CD4-positive, CD25-positive, alpha-beta regulatory T cell (primary cell): ENCODE measurements at regions not wholly inside any gene's neighbourhood (a gene's known extent, or its start where the extent isn't known, plus 50 kb on each side); places are given as distances from the start of the nearest gene placed in this dataset.

Experiments used
- ATAC-seq, 2 donors: fragments of 150-1000 bp; cut with Tn5 transposase; one replicate each; pipeline ENCODE4 v1.10.0; 2021; ENCODE audit warnings: low read depth in 2 of 2, moderate number of reproducible peaks in 2 of 2, moderate library complexity in 1 of 2
- DNase-seq, 3 donors: peaks; one replicate each; pipeline versions ENCODE4 v3.0.0 to v3.0.0-alpha.2; 2012 to 2022; ENCODE audit warnings: mixed read lengths in 1 of 3
- H3K27ac ChIP-seq: one replicate; pipeline ENCODE4 v1.7.0; 2013; ENCODE audit warnings: mild to moderate bottlenecking, low read length; ENCODE audit not compliant: insufficient read depth, poor library complexity, severe bottlenecking
- H3K27me3 ChIP-seq: one replicate; pipeline ENCODE4 v1.7.0; 2013; ENCODE audit warnings: low read length; ENCODE audit not compliant: control insufficient read depth, insufficient read depth
- H3K36me3 ChIP-seq: one replicate; pipeline ENCODE4 v1.7.0; 2013; ENCODE audit warnings: mild to moderate bottlenecking, low read length, moderate library complexity; ENCODE audit not compliant: control insufficient read depth, insufficient read depth
- H3K4me1 ChIP-seq: 2 replicates; pipeline ENCODE4 v1.7.0; 2013; ENCODE audit warnings: mild to moderate bottlenecking, low read length; ENCODE audit not compliant: insufficient read depth, control insufficient read depth, poor library complexity, severe bottlenecking
- H3K4me3 ChIP-seq: one replicate; pipeline ENCODE4 v1.7.0; 2013; ENCODE audit warnings: low read depth, mild to moderate bottlenecking, low read length, moderate library complexity
- H3K9me3 ChIP-seq, 2 experiments: 1 replicate in 1 of 2; 2 replicates in 1 of 2; pipeline ENCODE4 v1.7.0; 2013; ENCODE audit warnings: low read length in 2 of 2, mild to moderate bottlenecking in 1 of 2, moderate library complexity in 1 of 2; ENCODE audit not compliant: control insufficient read depth in 2 of 2
- H3K27ac Mint-ChIP-seq, 3 donors: one replicate each; pipeline ENCODE4 v1.8.0; 2020 to 2022; ENCODE audit warnings: mild to moderate bottlenecking in 3 of 3, mixed read lengths in 3 of 3, moderate library complexity in 2 of 3
- H3K27me3 Mint-ChIP-seq: one replicate; pipeline ENCODE4 v1.8.0; 2022; ENCODE audit warnings: mild to moderate bottlenecking, mixed read lengths
- H3K36me3 Mint-ChIP-seq: one replicate; pipeline ENCODE4 v1.8.0; 2020; ENCODE audit warnings: mixed read lengths
- H3K4me1 Mint-ChIP-seq, 4 donors: one replicate each; pipeline ENCODE4 v1.8.0; 2020 to 2022; ENCODE audit warnings: mixed read lengths in 4 of 4, mild to moderate bottlenecking in 1 of 4
- H3K4me3 Mint-ChIP-seq, 4 donors: one replicate each; pipeline ENCODE4 v1.8.0; 2020 to 2022; ENCODE audit warnings: mild to moderate bottlenecking in 4 of 4, mixed read lengths in 4 of 4, moderate library complexity in 3 of 4
- H3K9me3 Mint-ChIP-seq, 7 donors: one replicate each; pipeline ENCODE4 v1.8.0; 2020 to 2022; ENCODE audit warnings: mixed read lengths in 7 of 7, mild to moderate bottlenecking in 3 of 7, moderate library complexity in 2 of 7

- Histone ChIP-seq H3K27ac (no peak overlapping the region), H3K36me3 (no peaks in the 10 kb centered on the region), H3K9me3 (no peaks in the 10 kb centered on the region), H3K4me3 (no peak overlapping the region), H3K4me1 (no peaks in the 10 kb centered on the region), H3K27me3 (no peaks in the 10 kb centered on the region)
- Mint-ChIP-seq H3K27me3 (no peaks in the 10 kb centered on the region), H3K4me1 (no peaks in the 10 kb centered on the region), H3K27ac (no peak overlapping the region), H3K36me3 (no peaks in the 10 kb centered on the region), H3K4me3 (no peak overlapping the region), H3K9me3 (peaks cover 0 to 2% (median 0%) of the 10 kb centered on the region in 7 donors)
- DNase-seq = no peak
- ATAC-seq = no peak
These were observed 276.2 kb upstream of the TNC start for GRCh38 chr9:115393976-115394775.

DNA sequence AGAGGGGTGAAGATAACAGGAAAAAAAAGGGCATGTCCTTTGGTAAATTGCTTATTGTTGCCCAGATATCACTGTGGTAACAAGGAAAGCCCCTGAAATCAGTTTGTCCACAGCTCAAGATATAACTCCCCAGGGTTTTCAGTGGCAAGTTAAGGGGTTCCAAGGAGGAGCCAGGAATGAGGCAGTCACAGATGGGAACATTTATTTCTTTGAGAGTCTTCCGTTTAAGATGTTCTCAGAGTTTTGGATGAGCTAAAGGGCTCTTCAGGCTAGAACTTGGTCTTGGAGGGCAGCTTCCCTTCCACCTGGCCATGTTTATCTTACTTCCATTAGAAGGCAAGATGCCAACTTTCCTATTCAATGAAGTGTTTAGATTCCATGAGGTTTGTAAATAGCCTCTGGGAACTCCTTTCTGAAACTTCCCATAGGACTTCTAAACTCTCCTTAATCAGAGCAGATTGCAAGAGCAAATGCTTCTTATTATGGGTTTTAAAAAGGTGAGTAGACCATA lies 277.6 kb upstream of the TNC start:
- ATAC-seq = no peak
- no peak overlapping the region for H3K4me3 Mint-ChIP-seq
- no peaks in the 10 kb centered on the region for H3K4me1 ChIP-seq
- H3K27me3 ChIP-seq = no peaks in the 10 kb centered on the region
- no peaks in the 10 kb centered on the region for H3K9me3 ChIP-seq
- H3K36me3 Mint-ChIP-seq = no peaks in the 10 kb centered on the region
- no peaks in the 10 kb centered on the region for H3K36me3 ChIP-seq
- no peak overlapping the region for H3K4me3 ChIP-seq
- DNase-seq = no peak
- peaks cover 0 to 2% (median 0%) of the 10 kb centered on the region in 7 donors for H3K9me3 Mint-ChIP-seq
- H3K27ac ChIP-seq = no peak overlapping the region
- no peaks in the 10 kb centered on the region for H3K27me3 Mint-ChIP-seq
- H3K4me1 Mint-ChIP-seq = no peaks in the 10 kb centered on the region
- no peak overlapping the region for H3K27ac Mint-ChIP-seq

DNA sequence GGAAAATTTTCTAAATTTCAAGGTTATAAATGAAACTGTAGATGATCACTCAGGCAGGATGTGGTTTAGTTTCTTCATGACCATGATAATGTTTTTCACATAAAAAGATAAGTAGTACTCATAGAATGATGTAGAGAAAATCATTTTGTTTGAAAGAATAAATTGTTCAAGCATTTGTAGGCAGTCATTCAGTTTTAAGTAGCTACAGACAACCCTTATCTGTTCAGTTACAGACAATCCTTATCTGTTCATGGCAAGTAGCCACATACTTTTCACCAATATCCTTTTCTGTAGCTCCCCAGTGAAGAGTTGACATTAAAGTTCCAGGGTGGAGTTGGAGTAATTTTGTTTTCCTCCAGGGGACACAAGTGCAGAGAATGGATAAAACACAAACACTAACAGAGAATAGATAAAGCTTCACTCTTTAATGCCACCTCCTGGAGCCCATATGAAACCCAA lies 278.1 kb upstream of the TNC start:
- Histone ChIP-seq H3K4me3 (no peak overlapping the region), H3K4me1 (no peaks in the 10 kb centered on the region), H3K27ac (no peak overlapping the region), H3K27me3 (no peaks in the 10 kb centered on the region), H3K36me3 (no peaks in the 10 kb centered on the region), H3K9me3 (no peaks in the 10 kb centered on the region)
- no peak for DNase-seq
- no peak overlapping the region for H3K4me3 Mint-ChIP-seq
- peaks cover 0 to 2% (median 0%) of the 10 kb centered on the region in 7 donors for H3K9me3 Mint-ChIP-seq
- ATAC-seq = no peak
- no peak overlapping the region for H3K27ac Mint-ChIP-seq
- no peaks in the 10 kb centered on the region for H3K4me1 Mint-ChIP-seq
- H3K27me3 Mint-ChIP-seq = no peaks in the 10 kb centered on the region
- no peaks in the 10 kb centered on the region for H3K36me3 Mint-ChIP-seq

DNA sequence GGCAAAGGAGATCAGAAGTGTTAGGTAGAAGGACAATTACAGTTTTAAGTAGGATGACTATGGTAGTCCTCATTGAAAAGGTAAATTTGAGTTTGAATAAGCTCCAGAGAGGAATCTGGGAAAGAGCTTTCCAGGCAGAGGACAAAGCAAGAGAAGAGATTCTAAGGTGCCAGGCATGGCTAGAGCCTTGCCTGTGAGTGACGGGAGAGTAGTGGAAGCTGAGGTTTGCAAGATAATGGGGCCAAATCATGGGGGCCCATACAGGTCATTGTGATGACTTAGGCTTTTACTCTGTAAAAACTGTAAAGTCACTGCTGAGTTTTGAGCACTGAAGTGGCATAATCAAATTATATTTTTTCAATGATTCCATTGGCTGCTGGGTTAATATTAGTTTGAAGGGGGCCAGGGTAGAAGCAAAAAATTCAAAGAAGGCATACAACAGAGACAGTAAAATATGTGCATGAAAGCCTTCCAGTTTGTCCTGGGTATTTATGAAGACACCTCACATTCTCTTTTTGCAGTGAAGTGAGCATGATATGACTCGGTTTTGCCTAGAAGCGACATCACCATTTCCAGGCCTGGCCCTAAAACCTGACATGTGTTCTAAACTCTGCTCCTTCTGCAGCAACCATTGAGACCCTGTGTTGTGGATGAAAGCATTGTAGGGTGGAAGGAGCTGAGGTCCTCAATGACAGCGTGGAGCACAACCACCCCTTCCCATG lies 279.8 kb upstream of the TNC start:
- Histone ChIP-seq H3K9me3 (no peaks in the 10 kb centered on the region), H3K4me1 (no peaks in the 10 kb centered on the region), H3K36me3 (no peaks in the 10 kb centered on the region), H3K27ac (no peak overlapping the region), H3K4me3 (no peak overlapping the region), H3K27me3 (no peaks in the 10 kb centered on the region)
- ATAC-seq (no peak), DNase-seq (no peak)
- no peaks in the 10 kb centered on the region for H3K4me1 Mint-ChIP-seq
- no peaks in the 10 kb centered on the region for H3K27me3 Mint-ChIP-seq
- H3K36me3 Mint-ChIP-seq = no peaks in the 10 kb centered on the region
- H3K9me3 Mint-ChIP-seq = peaks cover 0 to 1% (median 0%) of the 10 kb centered on the region in 7 donors
- H3K4me3 Mint-ChIP-seq = no peak overlapping the region
- H3K27ac Mint-ChIP-seq = no peak overlapping the region

DNA sequence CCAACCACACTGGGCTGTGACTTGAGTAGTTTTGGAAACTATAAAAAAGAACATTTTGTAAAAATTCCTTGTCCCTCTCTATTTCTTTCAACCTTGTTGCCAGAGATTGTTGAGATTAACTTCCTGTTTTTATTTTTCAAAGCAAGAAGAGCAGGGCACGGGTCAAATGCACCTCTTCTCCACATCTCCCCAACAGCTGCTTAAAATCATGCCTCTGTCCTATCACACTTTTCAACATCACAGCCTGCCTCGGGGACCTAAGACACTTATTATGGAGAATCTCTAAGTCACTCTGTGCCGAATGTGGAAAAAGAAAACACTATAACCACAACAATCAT lies 280.3 kb upstream of the TNC start:
- H3K27ac Mint-ChIP-seq = no peak overlapping the region

GRCh38 chr9:115398996-115399395 lies 281.0 kb upstream of the TNC start:
- H3K9me3 Mint-ChIP-seq = peaks cover 0 to 1% (median 0%) of the 10 kb centered on the region in 7 donors
- H3K27me3 ChIP-seq = no peaks in the 10 kb centered on the region
- no peaks in the 10 kb centered on the region for H3K36me3 ChIP-seq
- no peak overlapping the region for H3K27ac Mint-ChIP-seq
- no peak overlapping the region for H3K4me3 ChIP-seq
- DNase-seq (no peak), ATAC-seq (no peak)
- H3K27ac ChIP-seq = no peak overlapping the region
- H3K36me3 Mint-ChIP-seq = no peaks in the 10 kb centered on the region
- H3K27me3 Mint-ChIP-seq = no peaks in the 10 kb centered on the region
- no peaks in the 10 kb centered on the region for H3K9me3 ChIP-seq
- no peaks in the 10 kb centered on the region for H3K4me1 ChIP-seq
- no peak overlapping the region for H3K4me3 Mint-ChIP-seq
- no peaks in the 10 kb centered on the region for H3K4me1 Mint-ChIP-seq

More for the DNA sequence above, 280.3 kb upstream of the TNC start:
- Mint-ChIP-seq H3K27me3 (no peaks in the 10 kb centered on the region), H3K36me3 (no peaks in the 10 kb centered on the region), H3K4me3 (no peak overlapping the region), H3K4me1 (no peaks in the 10 kb centered on the region), H3K9me3 (peaks cover 0 to 1% (median 0%) of the 10 kb centered on the region in 7 donors)
- Histone ChIP-seq H3K36me3 (no peaks in the 10 kb centered on the region), H3K27me3 (no peaks in the 10 kb centered on the region), H3K27ac (no peak overlapping the region), H3K4me3 (no peak overlapping the region), H3K9me3 (no peaks in the 10 kb centered on the region), H3K4me1 (no peaks in the 10 kb centered on the region)
- ATAC-seq (no peak), DNase-seq (no peak)

DNA sequence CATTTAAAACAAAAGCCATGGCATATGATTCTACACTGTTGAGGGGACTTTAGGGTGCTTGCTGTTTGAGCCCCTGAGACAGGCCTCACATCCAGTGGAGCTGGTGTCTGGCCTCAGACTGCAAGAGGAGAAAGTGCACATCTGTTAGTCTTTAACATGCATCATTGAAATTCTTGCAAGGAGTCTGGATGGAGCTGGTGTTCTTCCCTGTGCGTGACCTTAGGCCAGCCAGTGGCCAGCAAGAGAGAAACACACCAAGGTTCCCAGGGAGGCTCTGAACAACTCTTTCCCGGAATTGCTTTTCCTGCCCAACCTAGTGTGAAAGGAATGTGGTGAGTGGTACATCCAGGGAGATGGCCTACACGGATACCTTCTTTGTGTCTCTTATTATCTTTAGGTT lies 282.8 kb upstream of the TNC start:
- no peak overlapping the region for H3K27ac ChIP-seq
- H3K4me1 ChIP-seq = no peaks in the 10 kb centered on the region
- Mint-ChIP-seq H3K4me1 (no peaks in the 10 kb centered on the region), H3K27me3 (no peaks in the 10 kb centered on the region), H3K27ac (peak overlapping the region in 1 of 3 donors; percentile 63), H3K9me3 (peaks cover 0 to 1% (median 0%) of the 10 kb centered on the region in 7 donors), H3K4me3 (no peak overlapping the region), H3K36me3 (no peaks in the 10 kb centered on the region)
- ATAC-seq = no peak
- no peaks in the 10 kb centered on the region for H3K36me3 ChIP-seq
- H3K4me3 ChIP-seq = no peak overlapping the region
- DNase-seq = no peak
- no peaks in the 10 kb centered on the region for H3K27me3 ChIP-seq
- H3K9me3 ChIP-seq = no peaks in the 10 kb centered on the region
